IPS DF 4.7 (cell line): ENCODE measurements at regions not wholly inside any gene's neighbourhood (a gene's known extent, or its start where the extent isn't known, plus 50 kb on each side); places are given as distances from the start of the nearest gene placed in this dataset.
"Not testable (repeated sequence)": the region's sequence is repeated elsewhere in the genome, so short reads cannot be mapped to it uniquely, and the experiment has no call there.

Source experiments
- DNase-seq: peaks from one replicate; pipeline ENCODE4 v3.0.0-alpha.2; 2013; ENCODE audit warnings: low spot score; ENCODE audit errors: extremely low read depth

- DNase-seq = no peak
These were observed 204.6 kb upstream of the AGR3 start for GRCh38 chr7:17086403-17086802.

GRCh38 chr7:17090751-17091150 lies 207.7 kb upstream of the AHR start:
- no peak for DNase-seq

GRCh38 chr7:17093461-17093860 lies 205.0 kb upstream of the AHR start:
- no peak for DNase-seq

- no peak for DNase-seq
These were observed 203.4 kb upstream of the AHR start for GRCh38 chr7:17094963-17095574.

- DNase-seq = no peak
These were observed 202.5 kb upstream of the AHR start for GRCh38 chr7:17095931-17096330.

- DNase-seq = no peak
These were observed 200.7 kb upstream of the AHR start for GRCh38 chr7:17097668-17098297.

GRCh38 chr7:17098515-17098914 lies 199.9 kb upstream of the AHR start:
- DNase-seq = no peak

GRCh38 chr7:17099083-17099973 lies 199.1 kb upstream of the AHR start:
- no peak for DNase-seq

- DNase-seq = not testable (repeated sequence)
These were observed 198.4 kb upstream of the AHR start for GRCh38 chr7:17099974-17100509.

- no peak for DNase-seq
These were observed 197.2 kb upstream of the AHR start for GRCh38 chr7:17101207-17101696.

GRCh38 chr7:17103170-17103569 lies 195.3 kb upstream of the AHR start:
- DNase-seq = peak; percentile 41

- no peak for DNase-seq
These were observed 194.5 kb upstream of the AHR start for GRCh38 chr7:17103984-17104383.

GRCh38 chr7:17104419-17104818 lies 194.0 kb upstream of the AHR start:
- no peak for DNase-seq

GRCh38 chr7:17105701-17106100 lies 192.8 kb upstream of the AHR start:
- no peak for DNase-seq

GRCh38 chr7:17108049-17108584 lies 190.3 kb upstream of the AHR start:
- no peak for DNase-seq

- no peak for DNase-seq
These were observed 189.4 kb upstream of the AHR start for GRCh38 chr7:17109020-17109419.

- not testable (repeated sequence) for DNase-seq
These were observed 184.7 kb upstream of the AHR start for GRCh38 chr7:17113770-17114169.

- DNase-seq = no peak
These were observed 180.0 kb upstream of the AHR start for GRCh38 chr7:17118412-17118811.

- no peak for DNase-seq
These were observed 177.7 kb upstream of the AHR start for GRCh38 chr7:17120756-17121155.

GRCh38 chr7:17121671-17122070 lies 176.8 kb upstream of the AHR start:
- DNase-seq = no peak

GRCh38 chr7:17123020-17123419 lies 175.4 kb upstream of the AHR start:
- no peak for DNase-seq
